HepG2 (cell line): ENCODE measurements at regions not wholly inside any gene's neighbourhood (a gene's known extent, or its start where the extent isn't known, plus 50 kb on each side); places are given as distances from the start of the nearest gene placed in this dataset.

Source experiments
- CEBPB ChIP-seq: IDR thresholded peaks from 2 replicates; pipeline ENCODE4 v1.6.1; 2011; ENCODE audit warnings: low read depth, low read length, improper control_type of control experiment, borderline replicate concordance
- SCMH1 ChIP-seq: sonication (generic); formaldehyde crosslinking; IDR thresholded peaks from 2 replicates; pipeline ENCODE4 v1.9.0; 2021; ENCODE audit warnings: missing genetic modification reagents, mild to moderate bottlenecking, borderline replicate concordance
- ZNF446 ChIP-seq: sonication (generic); formaldehyde crosslinking; IDR thresholded peaks from 2 replicates; pipeline ENCODE4 v1.5.0; 2020; ENCODE audit warnings: mild to moderate bottlenecking, missing genetic modification reagents
- ZNF460 ChIP-seq: sonication (generic); formaldehyde crosslinking; IDR thresholded peaks from 2 replicates; pipeline ENCODE4 v1.5.1; 2020; ENCODE audit warnings: missing genetic modification reagents, mild to moderate bottlenecking, borderline replicate concordance

DNA sequence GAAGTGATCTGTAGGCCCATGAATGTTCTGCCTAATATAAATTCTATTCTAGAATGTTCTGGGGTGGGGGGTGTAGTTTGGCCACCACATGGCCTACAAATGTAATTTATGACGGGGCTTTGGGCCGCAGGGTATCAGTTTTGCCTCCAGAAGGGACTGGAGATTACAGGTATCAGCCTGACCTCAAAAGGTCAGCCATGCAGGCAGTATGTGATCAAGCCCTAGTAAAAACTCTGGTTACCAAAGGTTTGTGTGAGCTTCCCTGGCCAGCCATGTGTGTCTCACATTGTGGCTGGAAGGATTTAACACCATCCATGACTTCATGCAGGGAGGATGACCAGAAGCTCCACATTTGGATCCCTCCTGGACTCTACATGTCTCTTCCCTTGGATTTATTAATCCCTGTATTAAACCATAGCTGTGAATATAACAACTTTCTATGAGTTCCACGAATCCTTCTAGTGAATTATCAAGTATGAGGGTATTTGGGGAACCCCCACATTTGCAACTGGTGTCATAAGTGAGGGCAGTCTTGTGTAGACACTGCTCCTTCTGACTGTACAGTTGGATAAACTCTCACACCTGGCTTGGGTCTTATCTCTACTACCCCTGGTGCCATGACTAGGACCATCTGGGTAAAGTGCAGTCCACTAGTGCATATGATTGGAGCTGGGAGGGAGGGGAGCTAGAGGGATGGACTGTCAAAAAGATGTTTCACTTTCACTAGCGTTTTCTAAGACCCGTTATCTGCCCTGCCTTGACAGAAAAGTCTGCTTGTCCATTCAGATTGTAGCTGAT lies 50.0 kb upstream of the RFX7 start (continued):
- no peak for TF ChIP-seq SCMH1
- TF ChIP-seq ZNF446: no peak
- no peak for TF ChIP-seq ZNF460 (CRISPR knock-in tag)
- TF ChIP-seq CEBPB: no peak
